Stimulated activated CD4-positive, alpha-beta T cell treated with anti-CD3 and anti-CD28 coated beads, Interleukin-1b, Interleukin-23, amount 100 ng/mL, for 1 hour (primary cell): ENCODE measurements at regions not wholly inside any gene's neighbourhood (a gene's known extent, or its start where the extent isn't known, plus 50 kb on each side); places are given as distances from the start of the nearest gene placed in this dataset.

Experiments used
- DNase-seq, 2 donors: peaks; one replicate each; pipeline ENCODE4 v3.0.0-alpha.2; 2020; ENCODE audit warnings: low read depth in 2 of 2

DNA sequence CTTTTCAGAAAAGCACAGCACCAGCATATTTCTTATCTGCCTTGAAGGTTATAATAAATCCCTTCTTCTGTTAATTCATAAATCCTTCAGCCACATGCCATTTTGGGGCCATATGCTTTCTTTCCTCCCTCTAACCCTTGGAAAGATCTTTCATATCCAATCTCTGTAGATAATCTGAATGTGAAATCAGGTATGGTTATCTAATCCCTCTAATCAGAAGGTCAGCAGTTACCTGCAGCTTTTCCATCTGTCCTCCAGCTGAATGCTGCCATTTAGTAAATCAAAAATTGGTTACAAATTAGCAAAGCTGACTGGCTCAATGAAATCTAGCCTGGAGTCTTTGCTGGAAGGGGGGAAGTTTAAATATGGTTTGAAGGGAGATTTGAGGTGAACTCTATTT lies 230.5 kb downstream of the PIK3C3 start:
- DNase-seq = no peak

DNA sequence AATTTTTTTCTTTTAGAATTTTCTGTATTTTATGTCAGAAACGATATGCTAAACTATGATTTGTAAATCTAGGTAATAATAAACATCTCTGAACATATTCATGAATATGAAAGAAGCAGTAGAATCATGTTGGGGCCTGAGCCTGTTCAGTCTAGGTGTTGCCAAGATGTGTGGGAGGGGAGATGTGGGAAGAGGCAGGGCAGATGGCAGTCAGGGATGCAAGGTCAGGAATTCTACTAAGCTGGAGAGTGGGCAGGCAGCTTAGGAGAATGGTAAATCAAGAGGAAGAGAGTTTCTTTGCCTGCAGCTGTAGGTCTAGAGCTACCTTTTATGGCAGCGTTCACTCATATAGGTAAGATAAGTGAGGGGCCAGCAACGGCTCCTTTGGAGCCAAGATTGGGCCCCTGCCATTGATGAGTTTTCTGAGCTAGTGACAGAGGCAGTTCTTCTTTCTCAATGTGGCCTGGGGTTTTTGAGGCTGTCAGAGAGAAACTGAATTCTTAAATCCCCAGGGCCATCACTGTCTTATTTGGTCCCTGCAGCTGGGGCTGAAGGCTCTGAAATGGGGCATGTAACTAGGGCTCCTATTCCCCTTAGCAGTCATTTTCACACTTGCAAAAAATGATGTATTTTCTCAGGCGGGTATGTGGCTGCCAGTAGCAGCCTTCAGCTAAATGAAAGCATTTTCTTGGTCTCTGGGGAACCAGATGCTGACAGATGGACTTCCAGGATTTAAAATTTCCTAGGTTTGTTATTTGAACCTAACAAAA lies 232.8 kb downstream of the PIK3C3 start:
- no peak for DNase-seq

DNA sequence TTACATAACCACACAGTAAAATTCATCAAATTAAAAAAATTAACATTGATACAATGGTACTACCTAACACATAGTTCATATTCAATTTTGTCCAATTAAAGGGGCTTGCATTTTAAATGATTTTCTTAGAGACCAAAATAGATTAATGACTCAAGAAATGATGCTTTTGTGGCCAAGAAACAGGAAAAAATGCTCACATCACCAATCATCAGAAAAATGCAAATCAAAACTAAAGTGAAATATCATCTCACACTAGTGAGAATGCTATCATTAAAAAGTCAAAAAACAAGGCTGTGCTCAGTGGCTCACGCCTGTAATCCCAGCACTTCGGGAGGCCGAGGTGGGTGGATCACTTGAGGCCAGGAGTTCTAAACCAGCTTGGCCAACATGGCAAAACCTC lies 235.6 kb downstream of the PIK3C3 start:
- DNase-seq = no peak

DNA sequence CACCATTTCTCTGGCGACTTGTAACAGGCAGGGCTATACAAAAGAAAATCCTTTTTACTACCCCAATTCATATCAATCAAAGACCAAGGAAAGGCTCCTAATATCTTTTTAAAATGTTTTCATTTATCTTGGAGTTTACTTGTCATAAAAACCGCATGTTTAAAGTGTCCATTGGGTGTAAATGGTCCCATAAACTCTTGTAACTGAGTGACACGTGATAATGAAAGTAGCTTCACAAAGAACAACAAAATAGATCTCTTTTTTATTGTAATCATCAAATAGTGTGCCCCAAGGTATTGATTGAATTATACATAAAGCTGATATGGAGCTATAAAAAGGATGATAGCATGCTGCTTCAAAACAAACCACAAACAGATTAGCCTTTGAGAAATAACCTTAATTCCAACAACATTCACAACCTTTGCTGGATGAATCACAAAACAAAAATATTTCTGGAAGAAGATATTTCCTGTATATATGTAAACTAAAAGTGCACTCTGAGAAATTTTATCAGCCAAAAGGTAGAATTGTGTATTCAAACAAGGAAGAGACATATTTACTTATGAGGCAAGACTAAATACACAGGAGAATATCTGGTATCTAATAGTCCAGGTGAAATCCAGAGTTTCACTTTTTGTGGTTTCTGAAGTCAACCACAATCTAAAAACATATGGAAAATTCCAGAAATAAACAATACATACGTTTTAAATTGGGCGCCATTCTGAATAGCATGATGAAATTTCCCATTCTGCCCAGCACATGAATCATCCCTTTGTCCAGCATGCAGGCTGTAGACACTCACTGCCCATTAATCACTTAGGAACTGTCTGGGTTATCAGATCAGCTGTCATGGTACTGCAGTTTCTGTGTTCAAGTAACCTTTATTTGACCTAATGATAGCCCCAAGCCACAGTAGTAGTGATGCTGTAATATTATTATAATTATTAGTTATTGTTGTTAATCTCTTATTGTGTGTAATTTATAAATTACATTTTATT lies 237.5 kb downstream of the PIK3C3 start:
- no peak for DNase-seq

DNA sequence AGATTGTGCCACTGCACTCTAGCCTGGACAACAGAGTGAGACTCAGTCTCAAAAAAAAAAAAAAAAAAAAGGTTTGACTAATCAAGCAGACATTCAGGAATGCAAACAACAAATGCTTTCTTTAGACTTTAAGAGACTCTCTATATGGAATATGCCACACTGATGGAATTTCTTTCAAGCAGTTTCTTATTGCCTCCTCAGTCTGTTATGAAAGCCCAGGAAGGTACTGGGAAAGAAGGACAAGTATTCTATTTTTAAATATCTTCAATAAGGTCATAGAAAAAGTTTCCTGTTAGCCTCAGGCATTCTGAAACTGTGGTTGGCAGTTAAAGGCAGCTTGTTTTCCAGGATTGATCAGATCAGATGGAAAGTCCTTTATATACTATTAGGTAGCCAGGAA lies 241.6 kb downstream of the PIK3C3 start:
- no peak for DNase-seq

DNA sequence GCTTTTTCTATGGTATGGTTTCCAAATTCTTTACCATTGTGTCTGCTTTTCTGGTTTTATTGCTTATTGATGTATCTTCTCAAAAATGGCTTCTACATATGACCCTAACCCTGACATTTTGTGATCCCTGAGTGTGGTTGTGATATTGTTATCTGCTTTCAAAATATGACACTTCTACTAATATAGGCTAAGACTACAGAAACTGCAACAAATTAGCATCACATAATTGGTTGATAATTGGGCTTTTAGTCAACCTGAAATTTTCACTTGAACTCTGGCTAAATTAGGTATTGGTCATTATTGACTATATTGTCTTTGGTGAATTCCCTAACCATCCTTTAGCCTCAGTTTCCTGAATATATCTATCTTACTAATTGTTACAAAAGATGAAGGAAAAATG lies 246.1 kb downstream of the PIK3C3 start:
- no peak for DNase-seq

DNA sequence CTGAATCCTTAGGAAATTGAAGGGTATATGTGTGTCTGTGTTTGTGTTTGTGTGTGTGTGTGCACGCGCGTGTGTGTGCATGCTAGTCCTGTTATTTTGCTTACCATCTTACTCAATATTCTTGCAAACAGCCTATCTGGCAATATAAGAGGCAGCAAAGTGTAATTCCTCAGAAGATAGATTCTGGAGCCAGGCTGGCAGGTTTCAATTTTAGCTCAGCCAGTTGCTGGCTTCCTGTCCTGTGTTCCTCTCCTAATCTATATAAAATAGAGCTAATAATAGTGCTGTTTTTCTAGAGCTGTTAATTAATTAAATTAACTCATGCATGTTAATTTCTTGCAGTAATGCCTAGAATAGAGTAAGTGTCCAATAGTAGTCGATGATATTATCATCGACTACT lies 256.2 kb downstream of the PIK3C3 start:
- DNase-seq = no peak

DNA sequence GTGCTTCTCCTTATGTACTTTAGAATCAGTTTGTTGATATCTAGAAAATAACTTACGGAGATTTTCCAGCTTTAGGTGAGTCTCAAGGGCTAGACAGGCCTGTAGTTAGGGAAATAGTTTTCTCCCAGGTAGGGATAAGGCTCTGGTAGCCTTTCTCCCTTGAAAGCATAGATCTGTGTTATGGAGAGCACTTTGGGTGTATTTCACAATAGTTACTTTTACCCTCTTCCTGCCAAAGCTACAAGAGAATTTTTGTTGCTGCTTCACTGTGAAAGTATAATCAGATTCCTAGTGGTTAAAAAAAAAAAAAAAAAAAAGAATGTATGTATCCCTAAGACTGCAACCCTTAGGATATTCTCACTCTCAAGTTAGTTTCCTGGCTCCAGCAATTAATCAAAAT lies 267.5 kb downstream of the PIK3C3 start:
- no peak for DNase-seq

DNA sequence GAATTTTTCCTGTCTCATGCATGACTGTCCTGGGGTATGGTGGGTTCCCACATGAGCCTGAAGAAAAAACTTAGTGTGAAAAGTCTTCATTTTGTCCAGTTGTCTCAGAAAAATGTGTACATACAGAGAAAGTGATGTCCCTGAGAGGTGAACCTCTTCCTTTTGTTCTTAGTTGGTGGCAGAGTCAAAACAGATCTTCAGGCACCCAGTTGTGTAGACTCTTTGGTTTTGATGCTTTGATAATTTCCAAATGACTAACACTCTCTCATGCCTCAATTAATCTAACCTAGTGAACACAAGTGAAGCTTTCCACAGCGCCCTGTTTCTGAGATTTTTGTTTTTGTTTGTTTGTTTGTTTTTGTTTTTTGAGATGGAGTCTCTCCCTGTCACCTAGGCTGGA lies 273.5 kb downstream of the PIK3C3 start:
- DNase-seq = no peak

DNA sequence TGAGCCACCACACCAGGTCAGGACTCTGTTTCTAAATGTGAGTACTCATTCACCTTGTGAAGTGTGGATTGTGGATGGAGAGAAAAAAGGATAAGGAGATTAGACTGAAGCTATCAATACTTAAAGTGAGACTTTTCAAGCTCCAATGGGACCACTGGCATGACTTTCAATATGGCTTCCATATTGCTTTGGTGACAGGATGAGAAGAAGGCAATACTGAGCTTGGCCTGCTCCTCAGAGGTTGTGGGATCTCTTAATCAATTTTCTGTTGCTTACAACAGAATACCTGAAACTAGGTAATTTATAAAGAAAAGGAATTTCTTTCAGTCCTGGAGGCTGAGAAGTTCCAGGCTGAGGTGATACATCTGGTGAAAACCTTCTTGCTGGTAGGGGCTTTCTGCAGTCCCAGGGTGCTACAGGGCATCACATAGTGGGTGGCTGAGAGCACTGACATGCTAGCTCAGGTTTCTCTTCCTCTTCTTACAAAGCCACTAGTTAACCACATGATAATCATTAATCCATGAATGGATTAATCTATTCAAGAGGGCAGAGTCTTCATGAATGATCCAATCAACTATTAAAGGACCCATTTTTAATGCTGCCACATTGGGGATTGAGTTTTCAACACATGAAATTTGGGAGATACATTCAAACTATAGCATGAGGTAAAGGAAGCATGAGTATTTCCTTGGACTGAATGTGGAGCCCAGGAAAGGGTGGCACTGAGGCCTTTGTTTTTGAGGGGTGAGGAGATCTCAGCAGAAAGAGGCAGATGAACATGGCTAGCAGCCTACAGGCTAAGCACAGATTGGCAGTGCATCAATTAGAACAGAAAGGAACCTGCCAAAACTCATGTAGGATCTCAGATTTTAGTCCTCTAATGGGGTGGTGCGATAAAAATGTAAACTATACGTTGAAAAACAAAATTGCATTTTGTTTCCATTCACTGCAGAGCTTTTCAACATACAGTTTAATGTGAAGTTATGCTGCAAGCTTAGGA lies 274.5 kb downstream of the PIK3C3 start:
- DNase-seq = no peak

DNA sequence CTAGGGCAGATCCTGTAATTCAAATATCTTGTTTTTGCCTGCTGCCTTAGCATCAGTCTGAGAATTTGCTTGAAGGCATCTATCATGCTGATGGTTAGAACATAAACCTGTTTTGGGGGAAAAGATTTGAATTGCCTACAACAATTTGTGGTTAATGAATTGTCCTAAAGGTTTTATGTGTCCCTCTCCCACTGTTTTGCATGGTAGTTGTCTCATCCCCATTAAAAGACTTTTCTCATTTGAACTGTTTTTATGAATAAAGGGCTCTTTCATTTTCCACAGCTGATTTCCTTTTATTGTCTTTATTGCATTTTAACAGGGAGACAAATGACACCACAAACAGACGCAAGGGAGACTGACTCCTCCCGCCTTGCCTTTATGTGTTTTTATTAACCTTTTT lies 275.6 kb downstream of the PIK3C3 start:
- DNase-seq = no peak

DNA sequence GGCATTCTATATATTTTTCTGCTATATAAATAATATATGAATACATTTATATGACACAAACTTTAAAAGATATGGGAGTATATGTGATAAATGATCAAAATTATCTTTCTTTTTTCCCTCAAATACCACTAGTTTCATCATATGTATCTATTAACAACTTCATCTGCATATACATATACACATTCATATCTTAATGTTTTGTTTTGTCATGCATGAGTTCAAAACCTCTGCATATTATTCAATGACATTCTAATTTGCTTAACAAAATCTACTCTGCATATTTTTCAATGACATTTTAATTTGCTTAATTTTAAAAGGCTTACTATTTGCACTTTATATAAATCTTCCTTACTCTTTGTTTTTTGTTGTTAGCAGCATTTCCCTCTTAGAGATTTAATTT lies 276.2 kb downstream of the PIK3C3 start:
- DNase-seq = no peak

DNA sequence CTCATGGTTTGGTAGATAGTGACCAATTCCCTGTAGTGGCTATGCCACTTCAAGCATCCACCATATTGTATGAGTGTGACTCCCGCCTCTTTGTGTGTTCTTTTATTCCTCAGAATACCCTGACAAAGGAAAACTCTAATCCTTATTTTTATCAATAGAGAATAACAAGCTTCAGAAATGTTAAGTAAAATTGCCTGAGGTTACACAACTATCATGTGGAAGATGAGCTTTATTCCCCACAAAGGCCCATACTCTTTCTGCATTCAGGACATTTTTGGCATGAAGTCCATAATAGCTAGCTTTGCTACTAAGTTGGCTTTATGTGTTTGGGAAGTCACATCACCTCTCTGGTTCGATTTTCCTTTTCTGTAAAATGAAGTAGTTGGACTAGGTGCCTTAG lies 276.8 kb downstream of the PIK3C3 start:
- no peak for DNase-seq

DNA sequence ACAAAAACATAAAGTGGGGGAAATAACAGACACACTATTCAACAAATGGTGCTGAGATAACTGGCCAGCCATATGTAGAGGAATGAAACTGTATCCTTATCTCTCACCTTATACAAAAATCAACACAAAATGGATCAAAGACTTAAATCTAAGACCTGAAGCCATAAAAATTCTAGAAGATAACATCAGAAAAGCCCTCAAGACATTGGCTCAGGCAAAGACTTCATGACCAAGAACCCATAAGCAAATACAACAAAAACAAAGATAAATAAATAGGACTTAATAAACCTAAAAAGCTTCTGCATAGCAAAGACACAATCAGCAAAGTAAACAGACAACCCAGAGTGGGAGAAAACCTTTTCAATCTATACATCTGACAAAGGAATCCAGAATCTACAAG lies 278.9 kb downstream of the PIK3C3 start:
- no peak for DNase-seq

DNA sequence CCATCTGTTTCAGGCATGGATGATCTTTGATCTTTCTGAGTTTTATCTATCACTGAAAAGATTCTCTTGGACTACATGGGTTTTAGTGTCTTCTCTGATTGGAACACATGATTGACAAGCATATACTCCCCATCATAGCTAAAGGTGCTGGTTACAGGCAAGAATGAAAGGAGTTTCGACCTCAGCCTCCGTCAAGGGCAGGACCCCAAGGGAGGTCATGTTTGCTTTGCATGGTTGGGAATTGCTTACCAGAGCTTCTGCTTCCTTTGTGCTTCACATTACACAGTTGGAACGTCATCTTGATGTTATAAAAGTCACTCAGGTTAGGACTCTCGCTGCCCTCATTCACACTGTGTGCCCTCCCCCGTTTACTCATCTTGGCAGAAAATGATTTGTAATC lies 287.7 kb downstream of the PIK3C3 start:
- DNase-seq = no peak

DNA sequence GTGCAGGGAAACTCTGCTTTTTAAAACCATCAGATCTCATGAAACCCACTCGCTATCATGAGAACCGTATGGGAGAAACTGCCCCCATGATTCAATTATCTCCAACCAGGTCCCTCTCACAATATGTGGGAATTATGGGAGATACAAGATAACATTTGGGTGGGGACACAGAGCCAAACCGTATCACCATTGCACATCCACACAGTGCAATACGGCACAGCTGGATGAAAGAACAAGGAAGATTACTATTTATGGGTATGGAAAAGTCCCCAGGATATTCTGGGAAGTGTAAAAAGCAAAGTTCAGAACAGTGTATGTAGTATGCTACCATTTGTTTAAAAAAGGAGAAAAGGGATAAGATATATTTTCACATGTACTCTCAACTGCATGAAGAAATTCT lies 290.1 kb downstream of the PIK3C3 start:
- no peak for DNase-seq

DNA sequence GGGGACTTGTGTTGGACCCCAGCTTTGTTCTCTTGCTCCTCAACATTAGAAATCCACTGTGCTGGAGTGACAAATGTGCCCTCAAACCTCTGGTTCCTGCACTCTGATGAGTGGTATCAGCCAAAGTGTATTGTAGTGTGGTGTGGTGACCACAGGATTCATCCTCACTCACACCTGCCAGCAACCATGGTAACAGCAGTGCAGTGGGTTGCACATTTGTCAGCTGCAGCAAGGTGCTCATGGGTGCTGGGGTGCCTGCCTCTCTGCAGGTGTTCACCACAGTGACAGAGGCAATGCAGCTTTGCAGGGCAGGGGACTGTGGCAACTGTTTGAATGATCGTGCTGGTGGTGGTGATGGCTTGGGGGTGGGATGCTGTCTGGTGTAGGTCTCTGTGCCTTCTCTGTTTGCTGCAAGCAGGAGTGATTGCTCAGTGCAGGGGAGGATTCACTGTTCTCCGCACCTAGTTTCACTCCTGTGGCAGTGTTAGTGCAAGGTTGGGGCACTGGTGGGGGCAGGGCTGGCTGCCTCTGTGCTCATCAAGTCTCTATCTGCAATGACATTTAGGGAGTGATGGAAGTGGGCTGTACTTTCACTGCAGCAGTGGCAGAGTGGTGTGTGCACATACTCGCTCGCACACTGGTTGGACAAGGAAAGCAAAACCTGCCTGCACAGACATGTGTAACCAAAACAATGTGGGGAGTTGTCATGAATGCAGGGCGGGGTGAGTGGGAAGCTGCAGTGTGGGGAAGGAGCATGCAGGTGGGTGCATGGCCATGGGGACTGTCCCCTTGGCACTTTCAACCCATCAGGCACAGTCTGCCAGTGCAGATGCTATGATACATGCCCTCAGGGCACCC lies 301.1 kb downstream of the PIK3C3 start:
- DNase-seq = no peak

DNA sequence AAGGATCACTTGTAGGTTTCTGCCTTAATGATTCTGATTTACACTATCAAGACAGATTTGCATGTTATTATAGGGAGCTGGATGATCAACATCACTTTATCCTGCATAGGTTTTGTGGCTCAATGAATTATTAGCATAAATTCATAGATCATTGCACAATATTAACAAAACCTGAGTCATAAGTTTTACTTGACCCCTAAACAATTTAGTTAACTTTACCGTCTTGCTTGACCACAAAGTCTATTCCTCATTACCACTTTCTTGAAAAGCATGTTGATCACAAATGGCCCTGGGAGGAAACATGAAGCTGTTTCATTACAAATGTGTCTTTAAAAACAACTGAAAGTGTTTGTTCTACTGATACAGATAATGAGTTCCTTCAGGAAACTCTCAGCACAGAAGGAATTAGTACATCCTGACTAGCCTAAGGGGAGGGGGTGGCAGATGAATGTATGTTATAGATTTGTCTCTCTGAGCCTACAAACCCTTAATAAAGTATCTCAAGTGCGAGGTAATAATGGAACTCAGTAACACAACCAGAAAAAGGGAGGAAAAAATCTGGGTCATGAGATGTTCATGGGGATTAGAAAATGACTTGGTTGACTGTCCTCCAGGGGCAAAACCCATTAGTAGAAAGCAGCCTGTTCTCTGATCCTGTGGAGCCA lies 303.4 kb downstream of the PIK3C3 start:
- DNase-seq = no peak

DNA sequence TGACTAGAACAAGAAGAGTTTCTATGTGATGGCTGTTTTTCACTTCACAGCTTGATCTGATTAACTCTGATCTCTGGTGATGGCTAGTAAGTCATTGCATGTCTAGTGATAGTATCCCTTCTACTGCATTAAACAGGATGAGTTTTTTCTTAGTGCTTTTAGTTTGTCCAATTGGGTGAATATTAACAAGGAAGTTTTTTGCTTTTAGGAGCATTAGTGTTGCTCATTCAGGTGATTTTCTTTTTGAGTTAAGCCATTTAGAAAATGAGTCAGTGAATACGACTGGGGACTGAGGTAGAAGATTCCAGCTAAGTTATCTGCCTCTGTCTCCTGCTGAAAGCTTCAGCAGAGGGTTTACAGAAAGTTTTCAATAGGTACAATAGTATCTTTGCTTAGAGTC lies 306.7 kb downstream of the PIK3C3 start:
- DNase-seq = no peak

DNA sequence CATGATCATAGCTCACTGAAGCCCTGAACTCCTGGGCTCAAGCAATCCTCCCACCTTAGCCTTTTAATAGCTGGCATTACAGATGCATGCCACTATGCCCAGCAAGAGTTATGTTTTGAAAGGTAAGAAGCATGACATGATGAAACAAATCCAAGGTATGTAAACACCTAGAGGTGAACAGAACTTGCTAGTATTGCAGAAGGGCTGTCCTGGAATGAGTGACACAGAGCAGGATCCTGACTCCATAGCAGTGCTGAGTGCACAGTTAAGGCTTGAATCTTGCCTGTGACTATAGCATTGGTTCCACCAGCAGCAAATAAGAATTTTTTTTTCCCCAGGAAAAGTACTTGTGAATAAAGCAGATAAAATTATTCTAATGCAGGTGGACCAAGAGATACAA lies 309.5 kb downstream of the PIK3C3 start:
- no peak for DNase-seq
